EL (cell line): ENCODE measurements at regions not wholly inside any gene's neighbourhood (a gene's known extent, or its start where the extent isn't known, plus 50 kb on each side); places are given as distances from the start of the nearest gene placed in this dataset.
A peak's percentile ranks its signal among the peaks of the same experiment; 100 is the strongest.
"Not testable (repeated sequence)": the region's sequence is repeated elsewhere in the genome, so short reads cannot be mapped to it uniquely, and the experiment has no call there.

Experiments used
- DNase-seq: peaks from one replicate; pipeline ENCODE4 v3.0.0-alpha.2; 2016

DNA sequence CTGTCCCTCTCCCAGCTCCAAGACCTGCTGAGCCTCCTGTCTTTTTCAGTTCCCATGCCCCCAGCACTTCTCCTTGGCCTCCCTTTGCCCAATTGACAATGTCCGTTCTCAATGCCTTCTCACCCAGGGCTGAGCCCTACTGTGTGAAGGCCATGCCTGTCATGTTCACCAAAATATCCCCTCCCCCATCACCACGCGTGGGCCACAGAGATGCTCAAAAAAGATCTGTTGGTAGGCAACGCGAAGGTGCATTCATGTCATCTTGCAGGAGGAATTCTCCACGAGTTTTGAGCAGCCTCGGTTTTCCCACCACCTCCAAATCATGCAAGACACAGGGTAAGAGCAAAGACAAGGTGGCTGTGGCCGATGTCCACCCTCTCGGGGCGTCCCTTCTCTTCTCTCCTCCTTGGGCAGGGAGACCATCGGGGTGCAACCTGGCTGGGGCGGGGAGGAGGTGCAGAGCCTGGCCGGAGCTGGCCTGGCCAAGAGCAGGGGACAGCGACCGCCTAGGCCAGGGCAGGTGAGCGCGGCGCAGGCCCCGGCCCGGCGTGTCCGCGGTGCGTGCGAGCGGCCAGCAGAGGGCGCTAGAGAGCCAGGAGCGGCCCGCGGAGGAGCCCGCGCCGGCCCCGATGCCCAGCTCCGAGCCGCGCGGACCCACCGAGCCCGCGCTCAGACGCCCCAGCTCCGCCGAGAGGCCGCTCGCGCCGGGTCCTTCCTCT is 56.3 kb upstream of the KRTAP5-11 start:
- peak; percentile 34 for DNase-seq

DNA sequence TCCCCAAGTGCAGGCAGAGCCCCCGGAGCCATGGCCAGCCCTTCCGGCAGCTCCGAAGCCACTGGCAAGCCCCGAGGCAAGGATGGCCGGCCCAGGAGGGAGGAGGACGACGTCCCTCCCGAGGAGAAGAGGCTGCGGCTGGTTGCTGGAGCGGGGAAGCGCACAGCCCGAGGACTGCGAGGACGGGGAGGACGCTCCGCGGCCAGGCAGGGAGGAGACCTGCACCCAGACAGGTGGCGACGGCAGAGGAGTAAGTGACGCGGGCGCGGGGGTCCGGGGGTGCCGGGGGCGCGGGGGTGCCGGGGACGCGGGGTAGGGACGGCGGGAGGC is 56.8 kb upstream of the KRTAP5-11 start:
- DNase-seq: peak; percentile 3

DNA sequence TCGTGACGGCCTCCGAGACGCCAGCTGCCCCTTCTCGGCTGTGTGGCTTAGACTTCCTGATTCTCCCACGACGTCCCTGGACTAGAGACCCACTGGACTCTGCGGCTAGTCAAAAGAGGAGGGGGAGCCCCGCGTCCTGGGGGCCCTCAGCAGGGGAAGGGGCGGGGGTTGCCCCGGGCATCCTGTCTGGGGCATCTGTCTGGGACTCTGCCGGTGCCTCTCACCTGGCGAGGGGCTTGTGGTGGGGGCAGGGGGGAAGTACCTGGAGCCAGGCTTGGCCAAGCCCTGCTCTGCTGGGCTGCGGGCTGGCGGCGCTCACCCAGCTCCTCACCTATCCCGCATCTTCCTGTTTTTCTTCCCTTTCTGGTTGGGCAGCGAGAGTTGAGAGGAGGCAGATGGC is 57.2 kb upstream of the KRTAP5-11 start:
- DNase-seq: not testable (repeated sequence)

DNA sequence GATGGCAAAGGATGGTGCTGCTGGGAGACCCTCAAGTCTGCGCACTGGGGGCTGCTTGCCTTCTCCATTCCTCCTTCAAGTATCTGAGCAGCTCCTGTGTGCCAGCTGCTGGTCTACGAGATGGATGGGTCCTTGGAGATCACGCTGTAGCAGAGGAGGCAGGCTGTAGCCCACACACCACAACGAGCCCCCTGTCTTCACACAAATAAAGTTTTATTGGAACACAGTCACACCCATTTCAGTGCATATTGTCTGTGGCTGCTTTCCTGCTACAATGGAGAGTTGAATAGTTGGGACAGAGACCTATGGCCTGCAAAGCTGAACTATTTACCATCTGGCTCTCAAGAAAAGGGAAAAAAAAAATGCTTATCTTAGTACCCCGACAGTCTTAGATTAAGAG is 64.4 kb upstream of the KRTAP5-11 start:
- DNase-seq: not testable (repeated sequence)

DNA sequence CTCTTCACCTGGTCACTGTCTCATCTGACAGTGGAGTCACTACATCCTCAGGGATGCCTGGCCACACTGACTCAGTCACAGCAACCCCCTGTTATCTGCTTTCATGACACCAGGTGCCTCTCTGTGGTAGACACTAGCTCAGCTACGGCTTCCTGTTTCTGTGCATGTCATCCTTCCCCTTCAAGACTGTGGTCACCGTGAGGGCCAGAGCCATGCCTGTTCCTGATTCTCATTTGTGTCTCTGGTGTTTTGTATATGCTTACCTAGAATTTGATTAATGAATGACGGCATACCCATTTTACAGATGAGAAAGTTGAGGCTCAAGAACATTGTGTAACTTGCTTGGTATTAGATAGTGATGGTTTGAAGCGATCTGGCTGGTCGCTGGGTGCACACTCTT is 70.3 kb upstream of the KRTAP5-11 start:
- DNase-seq: not testable (repeated sequence)

DNA sequence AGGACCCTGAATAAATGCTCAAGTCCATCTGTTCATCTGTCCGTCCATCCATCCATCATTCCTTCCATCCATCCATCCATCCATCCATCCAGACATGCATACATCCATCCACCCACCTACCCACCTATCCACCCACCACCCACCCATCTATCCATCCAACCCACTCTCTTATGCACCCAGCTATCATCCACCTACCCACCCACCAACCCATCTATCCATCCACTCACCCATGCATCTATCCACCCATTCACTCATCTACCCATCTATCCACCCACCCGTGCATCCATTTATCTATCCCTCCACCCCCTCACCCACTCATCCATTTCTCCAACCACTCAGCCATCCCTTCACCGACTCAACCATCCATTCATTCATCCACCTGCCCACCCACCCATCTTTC is 71.7 kb upstream of the KRTAP5-11 start:
- DNase-seq: not testable (repeated sequence)

DNA sequence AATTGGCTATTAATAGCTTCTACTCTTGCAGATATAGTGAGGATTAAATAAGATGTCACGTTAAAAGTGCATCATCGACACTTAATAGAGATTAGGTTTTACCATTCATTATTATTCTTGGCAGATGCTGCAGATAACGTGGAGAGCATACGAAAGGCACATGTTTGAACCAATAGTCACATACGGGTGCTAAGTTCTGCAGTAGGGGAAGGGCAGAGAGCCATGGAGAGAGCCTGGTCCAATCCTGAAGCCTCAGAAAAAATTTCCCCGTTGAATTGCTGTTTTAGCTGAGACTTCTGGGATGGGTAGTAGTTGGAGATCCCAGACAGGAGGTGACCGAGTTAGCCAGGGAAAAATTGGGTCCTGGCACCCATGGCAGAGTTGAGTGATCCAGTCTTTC is 72.4 kb upstream of the KRTAP5-11 start:
- not testable (repeated sequence) for DNase-seq

DNA sequence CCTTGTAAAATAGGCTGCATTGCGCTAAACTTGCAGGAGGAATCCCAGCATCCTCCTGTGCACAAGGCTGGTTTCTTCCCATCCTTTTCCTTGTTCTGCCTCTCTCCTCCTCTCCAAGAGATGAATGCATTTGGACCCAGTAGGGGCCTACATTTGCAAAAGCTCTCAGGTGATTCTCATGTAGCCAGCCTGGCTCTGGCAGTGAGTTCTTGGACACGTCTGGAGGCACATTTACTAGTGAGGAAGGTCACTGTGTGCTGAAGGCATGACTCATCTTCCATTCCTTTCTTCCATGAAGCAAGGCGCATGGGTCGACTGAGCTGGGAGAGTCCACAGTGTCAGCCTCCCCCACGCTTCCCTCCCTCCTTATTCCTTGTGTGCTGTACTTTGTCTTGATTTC is 73.8 kb upstream of the KRTAP5-11 start:
- DNase-seq: not testable (repeated sequence)

DNA sequence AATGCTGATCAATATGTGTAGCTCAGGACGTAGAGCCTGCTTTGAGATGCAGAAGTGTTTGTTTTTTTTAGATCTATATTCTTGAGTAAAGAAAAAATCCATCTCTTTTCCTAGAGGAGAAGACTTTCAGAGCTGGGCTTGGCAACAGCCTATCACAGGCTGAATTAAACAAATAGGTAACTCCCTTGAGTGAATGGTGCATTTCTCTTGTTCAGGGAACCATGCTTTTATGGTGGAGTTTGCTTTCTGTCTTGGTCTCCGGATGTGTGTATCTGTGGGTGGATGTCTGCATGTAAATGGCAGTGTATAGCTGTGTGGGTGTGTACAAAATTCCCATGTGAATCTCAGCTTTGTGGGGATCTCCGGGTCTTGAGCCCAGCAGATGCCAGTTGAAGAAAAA is 82.3 kb upstream of the KRTAP5-11 start:
- not testable (repeated sequence) for DNase-seq

DNA sequence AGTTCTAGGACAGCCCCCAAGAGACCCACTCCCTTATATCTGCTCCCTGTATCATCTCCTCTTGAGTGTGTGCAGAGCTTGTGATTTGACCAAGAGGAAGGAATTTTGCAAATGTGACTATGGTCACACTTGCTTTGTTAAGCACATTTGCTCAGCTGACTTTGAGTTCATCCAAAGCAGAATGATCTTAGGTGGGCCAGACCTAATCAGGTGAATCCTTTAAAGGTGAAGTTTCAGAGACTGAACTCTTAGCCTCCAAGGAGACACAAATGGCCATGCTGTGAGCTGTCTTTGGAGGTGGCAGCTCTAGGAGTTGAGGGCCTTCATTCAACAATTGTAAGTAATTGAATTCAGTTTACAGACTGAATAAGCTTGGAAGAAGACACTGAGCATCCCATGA is 115.4 kb upstream of the KRTAP5-11 start:
- not testable (repeated sequence) for DNase-seq

DNA sequence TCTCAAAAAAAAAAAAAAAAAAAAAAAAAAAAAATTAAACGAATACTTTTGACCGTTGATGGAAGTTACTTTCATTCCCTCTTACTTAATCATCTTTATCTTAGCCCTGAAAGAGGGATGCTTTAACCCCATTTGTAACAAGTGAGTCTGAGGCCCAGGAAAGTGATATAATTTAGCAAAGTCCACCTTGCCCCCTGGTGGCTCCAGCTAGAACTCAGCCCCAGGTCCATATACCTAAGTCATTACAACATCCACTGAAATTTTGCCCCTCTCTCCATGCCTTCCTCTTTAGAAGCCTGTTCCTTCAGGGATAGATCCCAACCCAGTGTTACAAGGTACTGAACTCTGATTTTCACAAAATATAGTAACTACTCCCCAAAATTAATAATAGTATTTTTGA is 116.3 kb upstream of the KRTAP5-11 start:
- DNase-seq: peak; percentile 1

DNA sequence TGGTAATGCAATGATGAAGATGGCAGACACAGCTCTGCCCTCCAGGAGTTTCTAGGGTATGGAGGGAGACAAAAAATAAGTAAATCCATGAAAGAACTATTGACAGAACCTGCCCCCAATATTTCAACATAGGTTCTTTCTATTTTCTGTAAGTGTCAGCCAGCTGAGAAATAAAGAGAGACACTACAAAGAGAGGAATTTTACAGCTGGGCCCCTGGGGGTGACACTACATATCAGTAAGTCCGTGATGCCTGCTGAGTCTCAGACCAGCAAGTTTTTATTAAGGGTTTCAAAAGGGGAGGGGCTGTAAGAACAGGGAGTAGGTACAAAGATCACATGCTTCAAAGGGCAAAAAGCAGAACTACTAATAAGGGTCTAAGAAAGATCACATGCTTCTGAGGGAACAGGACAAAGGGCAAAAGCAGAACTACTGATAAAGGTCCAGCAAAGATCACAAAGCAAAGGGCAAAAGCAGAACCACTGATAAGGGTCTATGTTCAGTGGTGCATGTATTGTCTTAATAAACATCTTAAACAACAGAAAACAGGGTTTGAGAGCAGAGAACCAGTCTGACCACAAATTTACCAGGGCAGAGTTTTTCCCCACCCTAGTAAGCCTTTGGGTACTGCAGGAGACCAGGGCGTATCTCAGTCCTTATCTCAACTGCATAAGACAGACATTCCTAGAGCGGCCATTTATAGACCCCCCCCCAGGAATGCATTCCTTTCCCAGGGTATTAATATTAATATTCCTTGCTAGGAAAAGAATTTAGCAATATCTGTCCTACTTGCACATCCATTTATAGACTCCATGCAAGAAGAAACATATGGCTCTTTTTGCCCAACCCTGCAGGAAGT is 119.0 kb upstream of the KRTAP5-11 start:
- DNase-seq: not testable (repeated sequence)

DNA sequence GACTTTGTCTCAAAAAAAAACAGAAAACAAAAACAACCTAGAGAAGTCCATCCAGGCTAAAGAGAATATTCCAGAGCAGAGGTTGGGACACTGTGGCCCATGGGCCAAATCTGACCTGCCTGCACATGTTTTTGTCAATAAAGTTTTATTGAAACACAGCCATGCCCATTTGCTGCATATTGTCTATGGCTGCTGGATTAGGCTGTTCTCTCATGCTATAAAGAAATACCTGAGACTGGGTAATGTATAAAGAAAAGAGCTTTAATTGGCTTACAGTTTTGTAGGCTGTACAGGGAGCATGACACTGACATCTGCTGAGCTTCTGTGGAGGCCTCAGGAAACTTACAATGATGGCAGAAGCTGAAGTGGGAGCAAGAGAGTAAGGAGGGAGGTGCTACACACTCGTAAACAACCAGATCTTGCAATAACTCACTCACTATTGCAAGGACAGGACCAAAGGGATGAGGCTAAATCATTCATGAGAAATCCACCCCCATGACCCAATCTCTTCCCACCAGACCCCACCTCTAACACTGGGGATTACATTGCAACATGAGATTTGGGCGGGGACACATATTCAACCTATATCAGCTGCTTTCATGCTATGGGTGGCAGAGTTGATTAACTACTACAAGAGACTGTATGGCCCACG is 122.5 kb upstream of the KRTAP5-11 start:
- DNase-seq: not testable (repeated sequence)

DNA sequence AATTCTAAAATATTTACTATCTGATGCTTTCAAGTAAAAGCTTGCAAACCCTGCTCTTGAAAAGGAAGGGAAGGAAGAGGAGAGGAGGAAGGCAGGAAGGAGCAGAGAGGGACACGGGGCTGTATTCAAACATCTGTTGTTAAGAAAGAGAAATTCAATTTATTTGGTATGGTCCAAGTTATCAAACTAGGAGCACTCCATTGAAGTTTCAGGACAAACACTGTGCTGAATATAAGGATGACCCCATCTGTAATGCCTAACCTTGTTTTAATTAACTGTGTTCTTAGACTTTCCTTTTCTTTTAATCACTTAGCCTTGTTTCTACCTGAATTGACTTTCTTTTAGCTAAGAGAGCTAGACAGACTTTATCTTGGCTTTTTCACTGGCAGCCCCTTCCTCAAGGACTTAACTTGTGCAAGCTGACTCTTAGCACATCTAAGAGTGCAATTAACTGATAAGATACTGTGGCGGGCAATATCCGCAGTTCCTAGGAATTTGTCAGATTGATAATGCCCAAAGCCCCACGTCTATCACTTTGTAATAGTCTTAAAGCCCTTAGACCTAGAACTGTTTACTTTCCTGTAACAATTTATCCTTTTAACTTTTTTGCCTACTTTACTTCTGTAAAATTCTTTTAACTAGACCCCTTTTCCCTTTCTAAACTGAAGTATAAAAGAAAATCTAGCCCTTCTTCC is 123.2 kb upstream of the KRTAP5-11 start:
- not testable (repeated sequence) for DNase-seq

DNA sequence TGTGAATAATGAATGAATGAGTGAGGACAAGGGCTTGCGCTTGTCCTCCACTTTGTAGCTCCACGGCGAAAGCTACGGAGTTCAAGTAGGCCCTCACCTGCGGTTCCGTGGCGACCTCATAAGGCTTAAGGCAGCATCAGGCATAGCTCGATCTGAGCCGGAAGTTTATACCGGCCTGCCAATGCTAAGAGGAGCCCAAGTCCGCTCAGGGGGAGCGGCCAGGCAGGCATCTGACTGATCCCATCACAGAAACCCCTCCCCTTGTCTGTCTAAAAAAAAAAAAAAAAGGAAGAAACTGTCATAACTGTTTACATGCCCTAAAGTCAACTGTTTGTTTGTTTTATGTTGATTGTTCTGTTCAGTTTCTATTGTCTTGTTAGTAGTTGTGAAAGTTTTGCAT is 124.4 kb upstream of the KRTAP5-11 start:
- not testable (repeated sequence) for DNase-seq

DNA sequence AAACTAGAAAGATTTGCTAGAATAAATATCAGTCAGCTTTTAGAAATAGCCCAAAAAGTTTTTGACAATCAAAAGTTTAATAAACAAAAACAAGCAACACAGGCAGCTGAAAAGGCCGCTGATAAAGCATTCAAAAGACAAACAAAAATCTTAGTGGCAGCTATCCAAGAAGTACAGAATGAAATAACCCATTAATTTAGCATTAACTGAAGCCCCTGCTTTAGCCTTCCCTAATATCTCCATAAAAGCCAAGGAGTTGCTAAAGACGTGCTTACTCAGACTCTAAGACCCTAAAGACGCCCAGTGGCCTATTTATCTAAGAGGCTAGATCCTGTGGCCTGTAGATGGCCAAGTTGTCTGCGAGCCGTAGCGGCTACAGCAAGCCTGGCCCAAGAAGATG is 123.5 kb upstream of the DEFB108B start:
- not testable (repeated sequence) for DNase-seq

DNA sequence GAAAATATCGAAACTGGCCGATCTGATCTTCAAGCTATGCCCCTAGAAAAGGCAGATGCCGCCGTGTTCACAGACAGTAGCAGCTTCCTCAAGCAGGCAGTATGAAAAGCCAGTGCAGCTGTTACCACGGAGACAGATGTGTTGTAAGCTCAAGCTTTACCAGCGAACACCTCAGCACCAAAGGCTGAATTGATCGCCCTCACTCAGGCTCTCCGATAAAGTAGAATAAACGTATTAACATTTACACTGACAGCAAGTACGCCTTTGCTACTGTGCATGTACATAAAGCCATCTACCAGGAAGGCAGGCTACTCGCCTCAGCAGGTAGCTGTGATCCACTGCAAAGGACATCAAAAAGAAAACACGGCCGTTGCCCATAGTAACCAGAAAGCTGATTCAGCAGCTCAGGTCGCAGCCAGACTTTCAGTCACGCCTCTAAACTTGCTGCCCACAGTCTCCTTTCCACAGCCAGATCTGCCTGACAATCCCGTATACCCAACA is 122.8 kb upstream of the DEFB108B start:
- DNase-seq: not testable (repeated sequence)

DNA sequence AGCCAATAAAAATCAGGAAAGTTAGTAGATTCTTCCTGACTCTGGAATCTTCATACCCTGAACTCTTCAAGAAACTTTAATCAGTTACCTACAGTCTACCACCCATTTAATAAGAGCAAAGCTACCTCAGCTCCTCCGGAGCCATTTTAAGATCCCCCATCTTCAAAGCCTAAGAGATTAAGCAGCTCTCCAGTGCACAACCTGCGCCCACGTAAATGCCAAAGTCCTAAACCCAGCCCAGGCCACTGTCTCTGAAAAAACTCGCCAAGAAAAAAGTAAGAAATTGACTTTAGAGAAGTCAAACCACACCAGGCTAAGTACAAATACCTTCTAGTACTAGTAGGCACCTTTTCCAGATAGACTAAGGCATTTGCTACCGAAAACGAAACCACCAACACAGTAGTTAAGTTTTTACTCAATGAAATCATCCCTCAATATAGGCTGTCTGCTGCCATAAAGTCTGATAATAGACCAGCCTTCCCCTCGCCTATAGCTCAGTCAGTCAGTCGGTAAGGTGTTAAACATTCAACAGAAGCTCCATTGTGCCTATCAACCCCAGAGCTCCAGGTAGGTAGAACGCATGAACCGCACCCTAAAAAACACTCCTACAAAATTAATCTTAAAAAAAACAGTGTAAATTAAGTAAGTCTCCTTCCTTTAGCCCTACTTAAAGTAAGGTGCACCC is 122.2 kb upstream of the DEFB108B start:
- not testable (repeated sequence) for DNase-seq

DNA sequence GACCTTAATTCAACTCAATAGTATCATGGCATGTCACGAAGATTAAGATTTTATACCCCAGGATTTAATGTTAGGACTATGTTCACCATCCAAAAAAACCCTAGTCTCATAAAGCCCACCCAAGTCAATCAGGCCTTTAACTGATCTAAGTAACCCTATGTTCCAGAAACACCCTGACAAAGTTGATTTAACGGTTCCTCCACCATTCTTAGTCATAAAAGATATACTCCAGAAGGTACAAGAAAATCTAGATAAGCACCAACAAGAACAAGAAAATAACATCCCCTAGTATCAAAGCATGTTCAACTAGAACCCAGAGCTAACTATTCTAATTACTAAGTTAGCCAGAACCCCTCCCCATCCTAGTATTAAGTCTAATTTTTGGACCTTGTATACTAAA is 120.7 kb upstream of the DEFB108B start:
- DNase-seq: not testable (repeated sequence)

DNA sequence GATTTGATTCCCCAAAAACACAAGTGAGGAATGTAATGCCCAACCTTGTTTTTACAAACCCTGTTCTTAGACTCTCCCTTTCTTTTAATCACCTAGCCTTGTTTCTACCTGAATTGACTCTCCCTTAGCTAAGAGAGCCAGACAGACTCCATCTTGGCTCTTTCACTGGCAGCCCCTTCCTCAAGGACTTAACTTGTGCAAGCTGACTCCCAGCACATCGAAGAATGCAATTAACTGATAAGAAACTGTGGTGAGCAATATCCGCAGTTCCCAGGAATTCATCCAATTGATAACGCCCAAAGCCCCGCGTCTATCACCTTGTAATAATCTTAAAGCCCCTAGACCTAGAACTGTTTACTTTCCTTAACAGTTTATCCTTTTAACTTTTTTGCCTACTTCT is 120.2 kb upstream of the DEFB108B start:
- DNase-seq: not testable (repeated sequence)

DNA sequence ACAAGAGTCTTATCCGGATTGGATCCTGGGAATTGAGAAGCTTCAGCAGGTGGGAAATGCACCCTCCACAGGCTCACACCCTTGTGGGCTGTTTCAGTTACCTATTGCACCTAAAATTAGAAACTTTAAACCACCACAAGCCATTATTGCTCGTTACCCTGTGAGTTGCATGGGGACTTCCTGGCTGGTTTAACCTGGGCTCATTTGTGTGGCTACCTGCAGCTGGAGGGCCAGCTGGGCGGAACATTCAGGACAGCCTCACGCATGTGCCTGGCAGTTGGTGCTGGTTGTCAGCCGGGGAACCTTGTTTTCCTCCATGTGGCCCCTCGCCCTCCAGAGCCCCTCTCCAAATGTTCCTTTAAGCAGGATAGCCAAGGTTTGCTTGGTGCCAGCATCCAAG is 118.5 kb upstream of the DEFB108B start:
- not testable (repeated sequence) for DNase-seq

DNA sequence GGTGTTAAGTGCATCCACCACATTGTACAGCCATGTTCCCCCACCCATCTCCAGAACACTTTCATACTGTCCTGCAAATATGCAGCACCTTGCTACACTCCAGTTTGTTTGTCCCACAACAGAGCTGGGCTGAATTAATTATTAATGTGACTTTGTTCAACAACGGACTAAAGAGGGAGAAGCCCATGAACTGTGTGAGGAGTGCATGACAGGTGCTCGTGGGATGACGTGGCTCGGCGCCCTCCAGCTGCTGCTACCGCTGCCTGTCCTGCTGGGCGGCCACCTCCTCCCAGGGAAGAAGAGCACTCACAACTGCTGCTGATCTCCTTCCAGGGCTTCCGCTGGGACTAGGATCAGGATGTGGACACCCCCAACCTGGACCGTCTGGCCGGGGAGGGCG is 111.2 kb upstream of the DEFB108B start:
- not testable (repeated sequence) for DNase-seq
